Gastroesophageal sphincter (tissue), 4 donors: ENCODE measurements at regions not wholly inside any gene's neighbourhood (a gene's known extent, or its start where the extent isn't known, plus 50 kb on each side); places are given as distances from the start of the nearest gene placed in this dataset.

ENCODE experiments used
- ATAC-seq: fragments of 150-250 bp; one replicate; pipeline ENCODE4 v1.9.1; 2016; ENCODE audit warnings: mild to moderate bottlenecking, moderate library complexity
- H3K27ac ChIP-seq, 4 donors: fragments of 200-600 bp; sonication (generic) in 3 of 4; 1 replicate in 3 of 4; 2 replicates in 1 of 4; pipeline ENCODE4 v1.5.1; 2016 to 2019
- H3K27me3 ChIP-seq: fragments of 200-600 bp; sonication (generic); one replicate; pipeline ENCODE4 v1.5.1; 2019
- H3K36me3 ChIP-seq, 2 donors: fragments of 200-600 bp; sonication (generic); one replicate each; pipeline ENCODE4 v1.5.1; 2019; ENCODE audit warnings: control low read depth in 1 of 2
- H3K4me1 ChIP-seq, 3 donors: fragments of 200-600 bp; sonication (generic); 1 replicate in 2 of 3; 2 replicates in 1 of 3; pipeline ENCODE4 v1.5.1; 2016 to 2019; ENCODE audit warnings: control low read depth in 2 of 3
- H3K4me3 ChIP-seq, 2 donors: fragments of 200-600 bp; sonication (generic); one replicate each; pipeline ENCODE4 v1.5.1; 2019; ENCODE audit warnings: mild to moderate bottlenecking in 1 of 2, moderate library complexity in 1 of 2
- H3K9me3 ChIP-seq, 3 donors: fragments of 200-600 bp; sonication (generic); one replicate each; pipeline ENCODE4 v1.5.1; 2017 to 2019; ENCODE audit warnings: control low read depth in 2 of 3
- CTCF ChIP-seq, 4 experiments: fragments of 200-600 bp in 2 of 4; fragments of 450-650 bp in 2 of 4; sonication (generic) in 1 of 4; IDR thresholded peaks; one replicate each; pipeline ENCODE4 v1.5.1; 2017 to 2019; ENCODE audit warnings: antibody characterized with exemption in 4 of 4, mild to moderate bottlenecking in 2 of 4, moderate library complexity in 2 of 4
- EP300 ChIP-seq: sonication (generic); formaldehyde crosslinking; IDR thresholded peaks from one replicate; pipeline ENCODE4 v1.6.1; 2017; ENCODE audit warnings: antibody characterized with exemption, mild to moderate bottlenecking
- POLR2A ChIP-seq, 2 donors: fragments of 450-650 bp; IDR thresholded peaks; one replicate each; pipeline ENCODE4 v1.6.1; 2017; ENCODE audit warnings: antibody characterized with exemption in 2 of 2, mild to moderate bottlenecking in 2 of 2, moderate library complexity in 1 of 2
- POLR2AphosphoS5 ChIP-seq: sonication (generic); formaldehyde crosslinking; IDR thresholded peaks from one replicate; pipeline ENCODE4 v1.6.1; 2017; ENCODE audit warnings: antibody characterized with exemption
- WGBS, 2 donors: methylation state at CpG; one replicate each; pipeline ENCODE4 v1.1.5; 2018; ENCODE audit warnings: low coverage in 1 of 2; 5-methylcytosine and 5-hydroxymethylcytosine counted together

- Histone ChIP-seq H3K4me3 (no peak overlapping the region), H3K9me3 (no peaks in the 10 kb centered on the region), H3K27ac (no peak overlapping the region), H3K36me3 (no peaks in the 10 kb centered on the region), H3K27me3 (no peaks in the 10 kb centered on the region), H3K4me1 (peaks cover 0 to 9% (median 4%) of the 10 kb centered on the region in 3 donors)
- no peak for TF ChIP-seq CTCF (IDR thresholded peaks at IDR 0.05)
- no peak for TF ChIP-seq POLR2A (IDR thresholded peaks at IDR 0.05)
- no peak for TF ChIP-seq POLR2AphosphoS5
- no peak for TF ChIP-seq EP300
- ATAC-seq: no peak
- 99% methylated on average over 7 of the region's 7 CpGs; no CpG with 5 or more reads in 1 of the 2 donors for WGBS, 2 donors
Measured at GRCh38 chr3:28863186-28863585, 417.7 kb upstream of the RBMS3 start.

GRCh38 chr3:28867836-28868235 lies 413.0 kb upstream of the RBMS3 start:
- Histone ChIP-seq H3K9me3 (no peaks in the 10 kb centered on the region), H3K4me1 (no peaks in the 10 kb centered on the region), H3K36me3 (no peaks in the 10 kb centered on the region), H3K4me3 (no peak overlapping the region), H3K27ac (no peak overlapping the region), H3K27me3 (no peaks in the 10 kb centered on the region)
- TF ChIP-seq POLR2AphosphoS5 (no peak), CTCF (IDR thresholded peaks at IDR 0.05) (no peak), POLR2A (IDR thresholded peaks at IDR 0.05) (no peak), EP300 (no peak)
- no peak for ATAC-seq
- 38 to 69% methylated on average over 2 of the region's 2 CpGs for WGBS, 2 donors

- Histone ChIP-seq H3K4me3 (no peak overlapping the region), H3K36me3 (no peaks in the 10 kb centered on the region), H3K27ac (no peak overlapping the region), H3K9me3 (no peaks in the 10 kb centered on the region), H3K27me3 (no peaks in the 10 kb centered on the region), H3K4me1 (no peaks in the 10 kb centered on the region)
- TF ChIP-seq CTCF (IDR thresholded peaks at IDR 0.05) (no peak), POLR2A (IDR thresholded peaks at IDR 0.05) (no peak), POLR2AphosphoS5 (no peak), EP300 (no peak)
- 86 to 89% methylated on average over 2 of the region's 2 CpGs for WGBS, 2 donors
- no peak for ATAC-seq
Measured at GRCh38 chr3:28868897-28869296, 412.0 kb upstream of the RBMS3 start.

GRCh38 chr3:28877912-28878311 lies 403.0 kb upstream of the RBMS3 start:
- no peaks in the 10 kb centered on the region for H3K27me3 ChIP-seq
- ATAC-seq: no peak
- no peaks in the 10 kb centered on the region for H3K4me1 ChIP-seq
- H3K4me3 ChIP-seq: no peak overlapping the region
- H3K9me3 ChIP-seq: peaks cover 0 to 2% (median 0%) of the 10 kb centered on the region in 3 donors
- H3K27ac ChIP-seq: no peak overlapping the region
- WGBS, 2 donors: 100% methylated on average over 1 of the region's 1 CpG
- no peaks in the 10 kb centered on the region for H3K36me3 ChIP-seq
- TF ChIP-seq EP300: no peak
- no peak for TF ChIP-seq CTCF (IDR thresholded peaks at IDR 0.05)
- TF ChIP-seq POLR2AphosphoS5: no peak
- no peak for TF ChIP-seq POLR2A (IDR thresholded peaks at IDR 0.05)

- Histone ChIP-seq H3K4me1 (no peaks in the 10 kb centered on the region), H3K4me3 (no peak overlapping the region), H3K27ac (no peak overlapping the region), H3K27me3 (no peaks in the 10 kb centered on the region), H3K9me3 (no peaks in the 10 kb centered on the region), H3K36me3 (no peaks in the 10 kb centered on the region)
- no peak for ATAC-seq
- 56 to 75% methylated on average over 1 of the region's 1 CpG for WGBS, 2 donors
- TF ChIP-seq POLR2AphosphoS5 (no peak), POLR2A (IDR thresholded peaks at IDR 0.05) (no peak), EP300 (no peak)
Measured at GRCh38 chr3:28890373-28890772, 390.5 kb upstream of the RBMS3 start.

- 90 to 97% methylated on average over 2 to 4 of the region's 4 CpGs for WGBS, 2 donors
- no peak for ATAC-seq
- H3K27ac ChIP-seq: no peak overlapping the region
Measured at GRCh38 chr3:28891485-28891884, 389.4 kb upstream of the RBMS3 start.

More at GRCh38 chr3:28891485-28891884, 389.4 kb upstream of the RBMS3 start:
- Histone ChIP-seq H3K4me1 (no peaks in the 10 kb centered on the region), H3K9me3 (no peaks in the 10 kb centered on the region), H3K36me3 (no peaks in the 10 kb centered on the region), H3K27me3 (no peaks in the 10 kb centered on the region), H3K4me3 (no peak overlapping the region)
- no peak for TF ChIP-seq POLR2AphosphoS5
- no peak for TF ChIP-seq POLR2A (IDR thresholded peaks at IDR 0.05)
- no peak for TF ChIP-seq EP300
- TF ChIP-seq CTCF (IDR thresholded peaks at IDR 0.05): no peak
